ENCODE measurements at regions not wholly inside any gene's neighbourhood (a gene's known extent, or its start where the extent isn't known, plus 50 kb on each side); places are given as distances from the start of the nearest gene placed in this dataset.

DNA sequence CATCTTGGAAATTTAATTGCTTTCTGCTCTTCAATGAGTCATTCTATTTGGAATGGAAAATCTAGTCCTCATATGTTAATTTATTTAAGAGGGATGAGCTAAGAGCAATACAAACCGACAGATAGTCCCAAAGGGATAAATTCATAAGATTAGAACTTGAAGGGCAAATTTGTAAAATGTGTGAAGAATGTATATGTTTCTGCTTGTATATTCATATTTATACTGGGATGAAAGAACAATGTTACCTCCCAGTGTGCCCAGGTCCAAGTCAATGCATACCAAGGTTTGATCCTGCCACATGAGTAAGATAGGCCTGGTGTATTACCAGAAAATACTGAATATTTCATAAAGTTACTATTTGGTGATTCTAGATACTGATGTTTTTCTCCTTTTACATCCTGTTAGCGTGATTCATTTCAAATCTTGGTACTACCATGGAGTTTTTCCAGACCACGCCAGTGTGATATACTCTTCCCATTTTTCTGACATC is 255.6 kb upstream of the SEMA6D start:
- TF ChIP-seq ELF4 (CRISPR knock-in tag; IDR thresholded peaks at IDR 0.05; ENCODE audit: low read depth) (no peak), NR3C1 (CRISPR knock-in tag; conservative IDR thresholded peaks at IDR 0.05; ENCODE audit: low read depth) (no peak)
- TF ChIP-seq, protein P1, sequence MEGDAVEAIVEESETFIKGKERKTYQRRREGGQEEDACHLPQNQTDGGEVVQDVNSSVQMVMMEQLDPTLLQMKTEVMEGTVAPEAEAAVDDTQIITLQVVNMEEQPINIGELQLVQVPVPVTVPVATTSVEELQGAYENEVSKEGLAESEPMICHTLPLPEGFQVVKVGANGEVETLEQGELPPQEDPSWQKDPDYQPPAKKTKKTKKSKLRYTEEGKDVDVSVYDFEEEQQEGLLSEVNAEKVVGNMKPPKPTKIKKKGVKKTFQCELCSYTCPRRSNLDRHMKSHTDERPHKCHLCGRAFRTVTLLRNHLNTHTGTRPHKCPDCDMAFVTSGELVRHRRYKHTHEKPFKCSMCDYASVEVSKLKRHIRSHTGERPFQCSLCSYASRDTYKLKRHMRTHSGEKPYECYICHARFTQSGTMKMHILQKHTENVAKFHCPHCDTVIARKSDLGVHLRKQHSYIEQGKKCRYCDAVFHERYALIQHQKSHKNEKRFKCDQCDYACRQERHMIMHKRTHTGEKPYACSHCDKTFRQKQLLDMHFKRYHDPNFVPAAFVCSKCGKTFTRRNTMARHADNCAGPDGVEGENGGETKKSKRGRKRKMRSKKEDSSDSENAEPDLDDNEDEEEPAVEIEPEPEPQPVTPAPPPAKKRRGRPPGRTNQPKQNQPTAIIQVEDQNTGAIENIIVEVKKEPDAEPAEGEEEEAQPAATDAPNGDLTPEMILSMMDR (IDR thresholded peaks at IDR 0.05), result no peak

All from WTC11 (cell line).